ENCODE measurements at regions not wholly inside any gene's neighbourhood (a gene's known extent, or its start where the extent isn't known, plus 50 kb on each side); places are given as distances from the start of the nearest gene placed in this dataset.
A peak's percentile ranks its signal among the peaks of the same experiment; 100 is the strongest.

- Histone ChIP-seq H3K27me3 (ENCODE audit: insufficient read depth, poor library complexity, severe bottlenecking) (no peaks in the 10 kb centered on the region), H3K27ac (replicated peaks) (no peak overlapping the region), H3K4me3 (replicated peaks; ENCODE audit: insufficient read depth, low read length) (no peak overlapping the region)
- TF ChIP-seq POLR2AphosphoS5 (IDR thresholded peaks at IDR 0.05; ENCODE audit: low read depth): no peak
- TF ChIP-seq, protein P1, sequence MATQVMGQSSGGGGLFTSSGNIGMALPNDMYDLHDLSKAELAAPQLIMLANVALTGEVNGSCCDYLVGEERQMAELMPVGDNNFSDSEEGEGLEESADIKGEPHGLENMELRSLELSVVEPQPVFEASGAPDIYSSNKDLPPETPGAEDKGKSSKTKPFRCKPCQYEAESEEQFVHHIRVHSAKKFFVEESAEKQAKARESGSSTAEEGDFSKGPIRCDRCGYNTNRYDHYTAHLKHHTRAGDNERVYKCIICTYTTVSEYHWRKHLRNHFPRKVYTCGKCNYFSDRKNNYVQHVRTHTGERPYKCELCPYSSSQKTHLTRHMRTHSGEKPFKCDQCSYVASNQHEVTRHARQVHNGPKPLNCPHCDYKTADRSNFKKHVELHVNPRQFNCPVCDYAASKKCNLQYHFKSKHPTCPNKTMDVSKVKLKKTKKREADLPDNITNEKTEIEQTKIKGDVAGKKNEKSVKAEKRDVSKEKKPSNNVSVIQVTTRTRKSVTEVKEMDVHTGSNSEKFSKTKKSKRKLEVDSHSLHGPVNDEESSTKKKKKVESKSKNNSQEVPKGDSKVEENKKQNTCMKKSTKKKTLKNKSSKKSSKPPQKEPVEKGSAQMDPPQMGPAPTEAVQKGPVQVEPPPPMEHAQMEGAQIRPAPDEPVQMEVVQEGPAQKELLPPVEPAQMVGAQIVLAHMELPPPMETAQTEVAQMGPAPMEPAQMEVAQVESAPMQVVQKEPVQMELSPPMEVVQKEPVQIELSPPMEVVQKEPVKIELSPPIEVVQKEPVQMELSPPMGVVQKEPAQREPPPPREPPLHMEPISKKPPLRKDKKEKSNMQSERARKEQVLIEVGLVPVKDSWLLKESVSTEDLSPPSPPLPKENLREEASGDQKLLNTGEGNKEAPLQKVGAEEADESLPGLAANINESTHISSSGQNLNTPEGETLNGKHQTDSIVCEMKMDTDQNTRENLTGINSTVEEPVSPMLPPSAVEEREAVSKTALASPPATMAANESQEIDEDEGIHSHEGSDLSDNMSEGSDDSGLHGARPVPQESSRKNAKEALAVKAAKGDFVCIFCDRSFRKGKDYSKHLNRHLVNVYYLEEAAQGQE (IDR thresholded peaks at IDR 0.05; ENCODE audit: insufficient replicate concordance, low read depth): no peak
- TF ChIP-seq SPI1 (IDR thresholded peaks at IDR 0.05; ENCODE audit: borderline replicate concordance, low read depth): no peak
- no peak for TF ChIP-seq CTCF (IDR thresholded peaks at IDR 0.05; ENCODE audit: insufficient read depth, low read length)
- TF ChIP-seq GABPA (IDR thresholded peaks at IDR 0.05; ENCODE audit: low read depth): no peak
- no peak for DNase-seq (ENCODE audit: low read depth in 1 of 2, low spot score in 1 of 2)
Observed at GRCh38 chr12:124458220-124458991, 109.0 kb downstream of the NCOR2 start.

- TF ChIP-seq POLR2AphosphoS5 (IDR thresholded peaks at IDR 0.05; ENCODE audit: low read depth) (0 out of 2 replicates have a peak, but pooled peaks have one; percentile 38), SPI1 (IDR thresholded peaks at IDR 0.05; ENCODE audit: borderline replicate concordance, low read depth) (no peak)
- DNase-seq (ENCODE audit: low read depth in 1 of 2, low spot score in 1 of 2): peak; percentile 81 to 92
- H3K4me3 ChIP-seq (replicated peaks; ENCODE audit: insufficient read depth, low read length): peak overlapping the region; percentile 32
- no peaks in the 10 kb centered on the region for H3K27me3 ChIP-seq (ENCODE audit: insufficient read depth, poor library complexity, severe bottlenecking)
- peak overlapping the region; percentile 7; the same call in 1 of the 2 replicates for H3K27ac ChIP-seq (replicated peaks)
Observed at GRCh38 chr12:124457287-124458219, 109.9 kb downstream of the NCOR2 start.

GRCh38 chr12:124456652-124457152 is 110.7 kb downstream of the NCOR2 start:
- peak overlapping the region; percentile 32 for H3K4me3 ChIP-seq (replicated peaks; ENCODE audit: insufficient read depth, low read length)
- peak; percentile 42 to 69 for DNase-seq (ENCODE audit: low read depth in 1 of 2, low spot score in 1 of 2)

More at GRCh38 chr12:124456652-124457152, 110.7 kb downstream of the NCOR2 start:
- Histone ChIP-seq H3K27ac (replicated peaks) (no peak overlapping the region), H3K27me3 (ENCODE audit: insufficient read depth, poor library complexity, severe bottlenecking) (no peaks in the 10 kb centered on the region)
- TF ChIP-seq POLR2AphosphoS5 (IDR thresholded peaks at IDR 0.05; ENCODE audit: low read depth): no peak
- no peak for TF ChIP-seq GABPA (IDR thresholded peaks at IDR 0.05; ENCODE audit: low read depth)
- TF ChIP-seq, protein P1 (IDR thresholded peaks at IDR 0.05; ENCODE audit: insufficient replicate concordance, low read depth): no peak
- TF ChIP-seq SPI1 (IDR thresholded peaks at IDR 0.05; ENCODE audit: borderline replicate concordance, low read depth): no peak
- no peak for TF ChIP-seq CTCF (IDR thresholded peaks at IDR 0.05; ENCODE audit: insufficient read depth, low read length)

Measured in HL-60 (cell line).